BE2C (cell line): ENCODE measurements at regions not wholly inside any gene's neighbourhood (a gene's known extent, or its start where the extent isn't known, plus 50 kb on each side); places are given as distances from the start of the nearest gene placed in this dataset.

Experiments
- DNase-seq: peaks from one replicate; pipeline ENCODE4 v3.0.0-alpha.2; 2020
- H3K27me3 ChIP-seq: fragments of 250-450 bp; sonication (Bioruptor Pico); 2 replicates; pipeline ENCODE4 v1.5.1; 2020; ENCODE audit warnings: mild to moderate bottlenecking
- H3K36me3 ChIP-seq: fragments of 250-450 bp; sonication (Bioruptor Pico); 2 replicates; pipeline ENCODE4 v1.5.1; 2020; ENCODE audit warnings: mild to moderate bottlenecking
- H3K4me1 ChIP-seq: fragments of 250-450 bp; sonication (Bioruptor Pico); 2 replicates; pipeline ENCODE4 v1.5.1; 2020
- H3K4me3 ChIP-seq: 2 replicates; pipeline ENCODE4 v1.5.1; 2011; ENCODE audit warnings: low read depth, low read length
- H3K9me3 ChIP-seq: fragments of 250-450 bp; sonication (Bioruptor Pico); 2 replicates; pipeline ENCODE4 v1.5.1; 2020
- CTCF ChIP-seq: IDR thresholded peaks from 2 replicates; pipeline ENCODE4 v1.5.1; 2012; ENCODE audit warnings: mild to moderate bottlenecking, low read depth, low read length

- Histone ChIP-seq H3K4me3 (no peak overlapping the region), H3K27me3 (no peaks in the 10 kb centered on the region), H3K4me1 (no peaks in the 10 kb centered on the region), H3K36me3 (no peaks in the 10 kb centered on the region), H3K9me3 (no peaks in the 10 kb centered on the region)
- no peak for DNase-seq
- no peak for TF ChIP-seq CTCF
Measured at GRCh38 chr18:40048886-40049650, 1906.0 kb upstream of the PIK3C3 start.

- no peaks in the 10 kb centered on the region for H3K4me1 ChIP-seq
- TF ChIP-seq CTCF, result no peak
- no peak overlapping the region for H3K4me3 ChIP-seq
- no peak for DNase-seq
- H3K27me3 ChIP-seq, result no peaks in the 10 kb centered on the region
- H3K9me3 ChIP-seq, result no peaks in the 10 kb centered on the region
- H3K36me3 ChIP-seq, result no peaks in the 10 kb centered on the region
Measured at GRCh38 chr18:40048253-40048652, 1906.8 kb upstream of the PIK3C3 start.

GRCh38 chr18:40046596-40046995, 1908.4 kb upstream of the PIK3C3 start:
- H3K4me3 ChIP-seq, result no peak overlapping the region
- no peak for DNase-seq
- H3K27me3 ChIP-seq, result no peaks in the 10 kb centered on the region
- no peaks in the 10 kb centered on the region for H3K36me3 ChIP-seq
- H3K9me3 ChIP-seq, result no peaks in the 10 kb centered on the region
- TF ChIP-seq CTCF, result no peak
- no peaks in the 10 kb centered on the region for H3K4me1 ChIP-seq

GRCh38 chr18:40041951-40042350, 1913.1 kb upstream of the PIK3C3 start:
- H3K36me3 ChIP-seq, result no peaks in the 10 kb centered on the region
- no peaks in the 10 kb centered on the region for H3K27me3 ChIP-seq
- no peaks in the 10 kb centered on the region for H3K9me3 ChIP-seq
- H3K4me3 ChIP-seq, result no peak overlapping the region
- H3K4me1 ChIP-seq, result no peaks in the 10 kb centered on the region
- DNase-seq, result no peak
- no peak for TF ChIP-seq CTCF

- Histone ChIP-seq H3K9me3 (no peaks in the 10 kb centered on the region), H3K4me3 (no peak overlapping the region), H3K4me1 (no peaks in the 10 kb centered on the region), H3K36me3 (no peaks in the 10 kb centered on the region), H3K27me3 (no peaks in the 10 kb centered on the region)
- no peak for DNase-seq
- TF ChIP-seq CTCF, result no peak
Measured at GRCh38 chr18:40040574-40040973, 1914.5 kb upstream of the PIK3C3 start.

GRCh38 chr18:40037356-40037755, 1917.7 kb upstream of the PIK3C3 start:
- no peaks in the 10 kb centered on the region for H3K9me3 ChIP-seq
- no peak overlapping the region for H3K4me3 ChIP-seq
- H3K36me3 ChIP-seq, result no peaks in the 10 kb centered on the region
- TF ChIP-seq CTCF, result no peak
- no peaks in the 10 kb centered on the region for H3K4me1 ChIP-seq
- no peak for DNase-seq
- H3K27me3 ChIP-seq, result no peaks in the 10 kb centered on the region
